IMR-90 (cell line): ENCODE measurements at regions not wholly inside any gene's neighbourhood (a gene's known extent, or its start where the extent isn't known, plus 50 kb on each side); places are given as distances from the start of the nearest gene placed in this dataset.

Experiments
- ATAC-seq: fragments of 200-7000 bp; cut with Tn5 transposase; 2 replicates; pipeline ENCODE4 v1.9.1; 2020; ENCODE audit warnings: low read depth, mild to moderate bottlenecking, moderate library complexity
- BruUV-seq: library from RNA; stranded (reverse); fragments of 400-500 nt; replicated peaks from 2 replicates; lab custom pipeline; 2021; lab: Mats Ljungman, UMichigan
- CTCF ChIA-PET: fragments of 300-600 bp; formaldehyde crosslinking; extraction: SDS; loops from one replicate; lab custom pipeline; 2021; ENCODE audit warnings: antibody characterized with exemption; lab: Yijun Ruan, JAX
- POLR2A ChIA-PET: fragments of 300-600 bp; sonication (Branson Sonifier 250); formaldehyde crosslinking; loops from one replicate; lab custom pipeline; 2022; ENCODE audit warnings: antibody characterized with exemption; ENCODE audit not compliant: unreplicated experiment; lab: Charles Lee
- DNase-seq: peaks from one replicate; pipeline ENCODE4 v3.0.0; 2013
- H2AFZ ChIP-seq: replicated peaks from 2 replicates; pipeline ENCODE3; 2013; ENCODE audit warnings: low read length, mild to moderate bottlenecking; ENCODE audit not compliant: poor library complexity
- H2AK5ac ChIP-seq: 2 replicates; pipeline ENCODE4 v1.6.1; 2013; ENCODE audit warnings: low read depth, low read length, inconsistent platforms
- H2AK9ac ChIP-seq: replicated peaks from 2 replicates; pipeline ENCODE3; 2013; ENCODE audit warnings: mild to moderate bottlenecking, low read depth, low read length, moderate library complexity; ENCODE audit not compliant: poor library complexity
- H2BK120ac ChIP-seq: 2 replicates; pipeline ENCODE4 v1.6.1; 2013; ENCODE audit warnings: low read depth, low read length, inconsistent platforms
- H2BK15ac ChIP-seq: 3 replicates; pipeline ENCODE4 v1.6.1; 2013; ENCODE audit warnings: low read depth, low read length, inconsistent platforms
- H2BK20ac ChIP-seq: 2 replicates; pipeline ENCODE4 v1.6.1; 2013; ENCODE audit warnings: low read depth, mild to moderate bottlenecking, inconsistent platforms, low read length, moderate library complexity
- H2BK5ac ChIP-seq: 2 replicates; pipeline ENCODE4 v1.6.1; 2013; ENCODE audit warnings: mild to moderate bottlenecking, low read depth, low read length, inconsistent platforms; ENCODE audit not compliant: poor library complexity, severe bottlenecking
- H3K14ac ChIP-seq: replicated peaks from 2 replicates; pipeline ENCODE4 v1.6.1; 2013; ENCODE audit warnings: low read depth, low read length, inconsistent platforms
- H3K18ac ChIP-seq: 2 replicates; pipeline ENCODE4 v1.6.1; 2013; ENCODE audit warnings: low read depth, low read length, control low read depth
- H3K23ac ChIP-seq: 2 replicates; pipeline ENCODE4 v1.6.1; 2013; ENCODE audit warnings: low read depth, low read length, inconsistent platforms
- H3K27ac ChIP-seq: 2 replicates; pipeline ENCODE4 v1.5.1; 2013; ENCODE audit warnings: mild to moderate bottlenecking, control low read depth, low read length; ENCODE audit not compliant: insufficient read depth
- H3K27me3 ChIP-seq: 2 replicates; pipeline ENCODE4 v1.6.1; 2013; ENCODE audit warnings: low read length; ENCODE audit not compliant: control insufficient read depth, insufficient read depth
- H3K36me3 ChIP-seq: 2 replicates; pipeline ENCODE4 v1.6.1; 2013; ENCODE audit warnings: low read length, mixed read lengths; ENCODE audit not compliant: control insufficient read depth, insufficient read depth
- H3K4ac ChIP-seq: 2 replicates; pipeline ENCODE4 v1.6.1; 2013; ENCODE audit warnings: low read depth, low read length, inconsistent platforms
- H3K4me1 ChIP-seq: 2 replicates; pipeline ENCODE4 v1.6.1; 2013; ENCODE audit warnings: low read length, mixed read lengths; ENCODE audit not compliant: control insufficient read depth, insufficient read depth
- H3K4me2 ChIP-seq: 2 replicates; pipeline ENCODE4 v1.6.1; 2013; ENCODE audit warnings: low read depth, mild to moderate bottlenecking, control low read depth, low read length, moderate library complexity
- H3K4me3 ChIP-seq: 2 replicates; pipeline ENCODE4 v1.5.1; 2013; ENCODE audit warnings: low read depth, mild to moderate bottlenecking, control low read depth, low read length, moderate library complexity; ENCODE audit not compliant: insufficient read depth
- H3K56ac ChIP-seq: 2 replicates; pipeline ENCODE4 v1.6.1; 2013; ENCODE audit warnings: low read length, inconsistent platforms; ENCODE audit not compliant: insufficient read depth; ENCODE audit errors: extremely low read depth
- H3K79me1 ChIP-seq, 2 experiments: 2 replicates each; pipeline ENCODE4 v1.6.1; 2013; ENCODE audit warnings: low read length in 2 of 2, inconsistent platforms in 1 of 2, low read depth in 1 of 2
- H3K9ac ChIP-seq: 2 replicates; pipeline ENCODE4 v1.6.1; 2013; ENCODE audit warnings: low read depth, low read length, control low read depth
- H3K9me1 ChIP-seq: 2 replicates; pipeline ENCODE4 v1.6.1; 2013; ENCODE audit warnings: low read length, inconsistent platforms; ENCODE audit not compliant: insufficient read depth
- H3K9me3 ChIP-seq: 2 replicates; pipeline ENCODE4 v1.6.1; 2013; ENCODE audit warnings: low read length; ENCODE audit not compliant: control insufficient read depth, insufficient read depth
- H4K20me1 ChIP-seq: 2 replicates; pipeline ENCODE4 v1.6.1; 2013; ENCODE audit warnings: low read length, inconsistent platforms; ENCODE audit not compliant: insufficient read depth
- H4K5ac ChIP-seq: 2 replicates; pipeline ENCODE4 v1.6.1; 2013; ENCODE audit warnings: mild to moderate bottlenecking, low read depth, low read length, control low read depth
- H4K8ac ChIP-seq, 2 experiments: 2 replicates each; pipeline ENCODE4 v1.6.1; 2013; ENCODE audit warnings: low read depth in 2 of 2, low read length in 2 of 2, control low read depth in 1 of 2, inconsistent platforms in 1 of 2
- H4K91ac ChIP-seq: 2 replicates; pipeline ENCODE4 v1.6.1; 2013; ENCODE audit warnings: low read depth, low read length, inconsistent platforms; ENCODE audit not compliant: insufficient read depth
- BHLHE40 ChIP-seq: fragments of 150-350 bp; IDR thresholded peaks from 2 replicates; pipeline ENCODE4 v1.6.1; 2016; ENCODE audit warnings: mild to moderate bottlenecking, low read depth, low read length
- CEBPB ChIP-seq: IDR thresholded peaks from 2 replicates; pipeline ENCODE4 v1.6.1; 2012; ENCODE audit warnings: low read depth, low read length, improper control_type of control experiment
- MXI1 ChIP-seq: IDR thresholded peaks from 2 replicates; pipeline ENCODE4 v1.6.1; 2012; ENCODE audit warnings: low read depth, mild to moderate bottlenecking, low read length, moderate library complexity, borderline replicate concordance
- RCOR1 ChIP-seq: IDR thresholded peaks from 2 replicates; pipeline ENCODE4 v1.6.1; 2012; ENCODE audit warnings: mild to moderate bottlenecking, low read length, improper control_type of control experiment; ENCODE audit not compliant: insufficient replicate concordance
- SMC3 ChIP-seq: fragments of 150-350 bp; IDR thresholded peaks from 2 replicates; pipeline ENCODE4 v1.6.1; 2016; ENCODE audit warnings: low read depth, mild to moderate bottlenecking, antibody characterized with exemption, low read length, moderate library complexity
- USF2 ChIP-seq: fragments of 150-350 bp; IDR thresholded peaks from 2 replicates; pipeline ENCODE4 v1.6.1; 2017; ENCODE audit warnings: mild to moderate bottlenecking, antibody characterized with exemption, low read length, low read depth
- WGBS, 2 experiments: methylation state at CpG; one replicate each; pipeline versions ENCODE4 v1.1.5 to v1.1.7; 2013; ENCODE audit warnings: missing lambda C conversion rate in 2 of 2; ENCODE audit not compliant: insufficient read length in 1 of 2; ENCODE audit errors: extremely low coverage in 2 of 2; 5-methylcytosine and 5-hydroxymethylcytosine counted together
- dilution Hi-C: fragments of 300-500 bp; cut with HindIII; formaldehyde crosslinking; loops from one replicate; pipeline ENCODE4 v1.14.3; 2018; ENCODE audit warnings: low sequenced_read_pairs; ENCODE audit not compliant: unreplicated experiment
- in situ Hi-C: fragments of 300-500 bp; cut with MboI; formaldehyde crosslinking; loops from 3 replicates; pipeline ENCODE4 v1.14.3; 2019; ENCODE audit warnings: low sequenced_read_pairs, inconsistent platforms, mixed read lengths
- intact Hi-C: fragments of 100-400 bp; cut with micrococcal nuclease; formaldehyde crosslinking; loops from 2 replicates; pipeline ENCODE4 v1.10.0; 2022

GRCh38 chr10:129330211-129330610 is 136.8 kb upstream of the MGMT start:
- H3K9me3 ChIP-seq = peaks cover 11% of the 10 kb centered on the region
- H3K36me3 ChIP-seq = no peaks in the 10 kb centered on the region
- H4K8ac ChIP-seq = no peak overlapping the region; a peak in 1 of 4 replicates
- no peak overlapping the region for H3K18ac ChIP-seq
- no peak overlapping the region for H2AK9ac ChIP-seq
- no peaks in the 10 kb centered on the region for H3K27me3 ChIP-seq
- no peak overlapping the region for H3K14ac ChIP-seq
- no peaks in the 10 kb centered on the region for H3K79me1 ChIP-seq
- H3K4ac ChIP-seq = no peak overlapping the region
- no peak overlapping the region for H3K4me2 ChIP-seq
- no peaks in the 10 kb centered on the region; the same call in 1 of the 2 replicates for H3K9me1 ChIP-seq
- no peaks in the 10 kb centered on the region for H4K20me1 ChIP-seq
- H3K23ac ChIP-seq = no peak overlapping the region
- in situ Hi-C loops = no loop called here
- peak overlapping the region; percentile 21; the same call in 1 of the 2 replicates for H4K91ac ChIP-seq
- POLR2A ChIA-PET = no interaction called here
- no peak overlapping the region for H3K9ac ChIP-seq
- dilution Hi-C loops = no loop called here
- WGBS, 2 experiments = no CpG with 5 or more reads among the region's 4 CpGs
- H3K4me3 ChIP-seq = no peak overlapping the region
- TF ChIP-seq SMC3 (no peak), CEBPB (no peak), USF2 (no peak), RCOR1 (no peak), BHLHE40 (no peak), MXI1 (no peak)
- H3K27ac ChIP-seq = no peak overlapping the region
- H3K56ac ChIP-seq = no peak overlapping the region
- H2BK120ac ChIP-seq = 0 out of 2 replicates have a peak overlapping the region, but pooled peaks have one; percentile 2
- H2AK5ac ChIP-seq = no peak overlapping the region
- no peak for ATAC-seq
- intact Hi-C loops = no loop called here
- no peak overlapping the region for H2BK5ac ChIP-seq
- DNase-seq = no peak
- H2AFZ ChIP-seq = no peak overlapping the region
- no peak overlapping the region for H2BK15ac ChIP-seq
- no TSS peak for BruUV-seq
- H3K4me1 ChIP-seq = peaks cover 8% of the 10 kb centered on the region
- H2BK20ac ChIP-seq = no peak overlapping the region
- no peak overlapping the region for H4K5ac ChIP-seq
- CTCF ChIA-PET = no interaction called here
